RWPE2 (cell line): ENCODE measurements at regions not wholly inside any gene's neighbourhood (a gene's known extent, or its start where the extent isn't known, plus 50 kb on each side); places are given as distances from the start of the nearest gene placed in this dataset.

ENCODE experiments used
- ATAC-seq: fragments of 200-7000 bp; cut with Tn5 transposase; 3 replicates; pipeline ENCODE4 v1.9.1; 2021; ENCODE audit warnings: low read depth
- DNase-seq: peaks from one replicate; pipeline ENCODE4 v3.0.0-alpha.2; 2020; ENCODE audit warnings: low spot score
- H3K27ac ChIP-seq: fragments of 450-650 bp; 2 replicates; pipeline ENCODE4 v1.5.1; 2017; ENCODE audit warnings: mild to moderate bottlenecking; ENCODE audit not compliant: poor library complexity, severe bottlenecking
- H3K27me3 ChIP-seq: fragments of 250-450 bp; sonication (Bioruptor Pico); 2 replicates; pipeline ENCODE4 v1.5.1; 2021; ENCODE audit warnings: mild to moderate bottlenecking, moderate library complexity; ENCODE audit not compliant: insufficient read depth, poor library complexity, severe bottlenecking
- H3K36me3 ChIP-seq: fragments of 250-450 bp; sonication (Bioruptor Pico); 2 replicates; pipeline ENCODE4 v1.5.1; 2020; ENCODE audit warnings: low read depth, mild to moderate bottlenecking, moderate library complexity
- H3K4me1 ChIP-seq: fragments of 250-450 bp; sonication (Bioruptor Pico); 2 replicates; pipeline ENCODE4 v1.5.1; 2021; ENCODE audit warnings: mild to moderate bottlenecking, moderate library complexity; ENCODE audit not compliant: insufficient read depth, poor library complexity, severe bottlenecking
- H3K4me3 ChIP-seq: fragments of 250-450 bp; sonication (Bioruptor Pico); 2 replicates; pipeline ENCODE4 v1.5.1; 2021; ENCODE audit warnings: mild to moderate bottlenecking, moderate library complexity; ENCODE audit not compliant: severe bottlenecking
- H3K9me3 ChIP-seq: fragments of 250-450 bp; sonication (Bioruptor Pico); 2 replicates; pipeline ENCODE4 v1.5.1; 2021; ENCODE audit warnings: mild to moderate bottlenecking, moderate library complexity; ENCODE audit not compliant: severe bottlenecking
- CTCF ChIP-seq: fragments of 450-650 bp; IDR thresholded peaks from one replicate; pipeline ENCODE4 v1.5.1; 2017; ENCODE audit warnings: mild to moderate bottlenecking, moderate library complexity; ENCODE audit not compliant: poor library complexity, severe bottlenecking

- no peak overlapping the region for H3K4me3 ChIP-seq
- ATAC-seq: no peak
- no peaks in the 10 kb centered on the region for H3K36me3 ChIP-seq
- H3K27ac ChIP-seq: no peak overlapping the region
- no peaks in the 10 kb centered on the region for H3K9me3 ChIP-seq
- no peak for TF ChIP-seq CTCF
- H3K4me1 ChIP-seq: no peaks in the 10 kb centered on the region
- DNase-seq: no peak
- H3K27me3 ChIP-seq: no peaks in the 10 kb centered on the region
These were observed 461.3 kb downstream of the BCOR start for GRCh38 chrX:39636481-39636880.

- Histone ChIP-seq H3K9me3 (no peaks in the 10 kb centered on the region), H3K27me3 (no peaks in the 10 kb centered on the region), H3K4me3 (no peak overlapping the region), H3K4me1 (no peaks in the 10 kb centered on the region), H3K27ac (no peak overlapping the region), H3K36me3 (no peaks in the 10 kb centered on the region)
- no peak for DNase-seq
- TF ChIP-seq CTCF: no peak
- no peak for ATAC-seq
These were observed 459.2 kb downstream of the BCOR start for GRCh38 chrX:39638526-39638925.

- no peak for ATAC-seq
- DNase-seq: no peak
- no peak for TF ChIP-seq CTCF
- Histone ChIP-seq H3K27ac (no peak overlapping the region), H3K4me3 (no peak overlapping the region), H3K4me1 (no peaks in the 10 kb centered on the region), H3K27me3 (no peaks in the 10 kb centered on the region), H3K9me3 (no peaks in the 10 kb centered on the region), H3K36me3 (no peaks in the 10 kb centered on the region)
These were observed 457.9 kb downstream of the BCOR start for GRCh38 chrX:39639871-39640270.

GRCh38 chrX:39640866-39641265 is 456.9 kb downstream of the BCOR start:
- H3K27ac ChIP-seq: no peak overlapping the region
- no peaks in the 10 kb centered on the region for H3K9me3 ChIP-seq
- no peaks in the 10 kb centered on the region for H3K4me1 ChIP-seq
- no peaks in the 10 kb centered on the region for H3K27me3 ChIP-seq
- DNase-seq: no peak
- no peak for TF ChIP-seq CTCF
- ATAC-seq: no peak
- no peaks in the 10 kb centered on the region for H3K36me3 ChIP-seq
- H3K4me3 ChIP-seq: no peak overlapping the region

- no peak overlapping the region for H3K27ac ChIP-seq
These were observed 455.7 kb downstream of the BCOR start for GRCh38 chrX:39642071-39642470.

More at GRCh38 chrX:39642071-39642470, 455.7 kb downstream of the BCOR start:
- Histone ChIP-seq H3K36me3 (no peaks in the 10 kb centered on the region), H3K4me3 (no peak overlapping the region), H3K9me3 (no peaks in the 10 kb centered on the region), H3K27me3 (no peaks in the 10 kb centered on the region), H3K4me1 (no peaks in the 10 kb centered on the region)
- no peak for TF ChIP-seq CTCF
- DNase-seq: no peak
- ATAC-seq: no peak
